T-helper 1 cell (primary cell): ENCODE measurements at regions not wholly inside any gene's neighbourhood (a gene's known extent, or its start where the extent isn't known, plus 50 kb on each side); places are given as distances from the start of the nearest gene placed in this dataset.

Source experiments
- DNase-seq, 5 donors: peaks; one replicate each; pipeline ENCODE4 v3.0.0-alpha.2; 2012 to 2020

GRCh38 chr1:216908126-216908525 is 184.9 kb upstream of the ESRRG start:
- no peak for DNase-seq

GRCh38 chr1:216907100-216907499 is 183.9 kb upstream of the ESRRG start:
- no peak for DNase-seq

GRCh38 chr1:216905781-216906180 is 182.6 kb upstream of the ESRRG start:
- DNase-seq, result no peak

- no peak for DNase-seq
These were observed 181.9 kb upstream of the ESRRG start for GRCh38 chr1:216905137-216905536.

- DNase-seq, result no peak
These were observed 181.2 kb upstream of the ESRRG start for GRCh38 chr1:216904471-216904870.

GRCh38 chr1:216903382-216903740 is 180.1 kb upstream of the ESRRG start:
- DNase-seq, result no peak

GRCh38 chr1:216902669-216903381 is 179.6 kb upstream of the ESRRG start:
- DNase-seq, result no peak

GRCh38 chr1:216900116-216900620 is 176.9 kb upstream of the ESRRG start:
- no peak for DNase-seq

GRCh38 chr1:216898801-216899200 is 175.6 kb upstream of the ESRRG start:
- no peak for DNase-seq

GRCh38 chr1:216896146-216896545 is 172.9 kb upstream of the ESRRG start:
- no peak for DNase-seq

GRCh38 chr1:216894494-216894893 is 171.3 kb upstream of the ESRRG start:
- DNase-seq, result no peak

- no peak for DNase-seq
These were observed 169.4 kb upstream of the ESRRG start for GRCh38 chr1:216892581-216893160.

GRCh38 chr1:216890871-216891270 is 167.6 kb upstream of the ESRRG start:
- DNase-seq, result no peak

- DNase-seq, result no peak
These were observed 165.5 kb upstream of the ESRRG start for GRCh38 chr1:216888731-216889130.

GRCh38 chr1:216887032-216887431 is 163.8 kb upstream of the ESRRG start:
- no peak for DNase-seq

- DNase-seq, result no peak
These were observed 161.5 kb upstream of the ESRRG start for GRCh38 chr1:216884614-216885229.

- no peak for DNase-seq
These were observed 160.3 kb upstream of the ESRRG start for GRCh38 chr1:216883518-216883917.

GRCh38 chr1:216881695-216882094 is 158.5 kb upstream of the ESRRG start:
- DNase-seq, result no peak

- DNase-seq, result no peak
These were observed 143.5 kb upstream of the ESRRG start for GRCh38 chr1:216866714-216867113.

- no peak for DNase-seq
These were observed 132.6 kb upstream of the ESRRG start for GRCh38 chr1:216855810-216856209.

- DNase-seq, result no peak
These were observed 131.7 kb upstream of the ESRRG start for GRCh38 chr1:216854836-216855484.

- DNase-seq, result no peak
These were observed 127.8 kb upstream of the ESRRG start for GRCh38 chr1:216851073-216851472.

GRCh38 chr1:216849146-216849545 is 125.9 kb upstream of the ESRRG start:
- DNase-seq, result no peak
